A172 (cell line): ENCODE measurements at regions not wholly inside any gene's neighbourhood (a gene's known extent, or its start where the extent isn't known, plus 50 kb on each side); places are given as distances from the start of the nearest gene placed in this dataset.

ENCODE experiments used
- DNase-seq: peaks from one replicate; pipeline ENCODE4 v3.0.0-alpha.2; 2015; ENCODE audit warnings: low spot score

GRCh38 chr19:27753622-27754021, 1459.3 kb downstream of the UQCRFS1 start:
- no peak for DNase-seq

- no peak for DNase-seq
Observed at GRCh38 chr19:27752530-27753184, 1460.3 kb downstream of the UQCRFS1 start.

GRCh38 chr19:27751044-27751391, 1461.9 kb downstream of the UQCRFS1 start:
- DNase-seq: no peak

DNA sequence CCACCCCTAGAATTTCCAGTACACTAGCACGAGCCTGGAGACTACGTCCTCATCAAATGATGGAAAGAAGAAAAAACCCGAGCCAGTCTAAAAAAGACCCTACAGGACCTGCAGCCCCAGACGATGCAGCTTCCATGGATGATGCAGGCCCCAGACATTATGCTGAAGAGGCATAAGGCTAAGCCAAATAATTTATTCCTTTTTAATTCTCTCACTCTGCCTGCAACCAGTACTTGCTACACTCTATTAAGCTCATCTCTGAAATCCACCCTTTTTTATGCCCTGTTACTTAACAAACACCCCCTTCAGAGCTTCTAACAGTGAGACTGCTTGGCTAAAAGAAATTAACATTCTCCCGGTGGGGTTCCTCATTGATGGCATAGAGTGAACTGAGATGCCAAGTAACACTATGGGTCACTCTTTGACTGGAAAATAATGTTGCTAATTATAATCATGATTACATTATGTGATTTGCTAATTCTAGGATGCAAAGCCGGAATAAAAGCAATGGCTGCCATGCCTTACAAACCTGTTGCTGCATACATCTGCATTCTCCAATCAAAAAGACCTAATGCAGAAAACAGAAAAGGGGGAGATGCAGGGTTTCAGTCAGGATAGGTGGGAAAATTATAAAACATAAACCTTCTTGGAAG, 1462.4 kb downstream of the UQCRFS1 start:
- no peak for DNase-seq

DNA sequence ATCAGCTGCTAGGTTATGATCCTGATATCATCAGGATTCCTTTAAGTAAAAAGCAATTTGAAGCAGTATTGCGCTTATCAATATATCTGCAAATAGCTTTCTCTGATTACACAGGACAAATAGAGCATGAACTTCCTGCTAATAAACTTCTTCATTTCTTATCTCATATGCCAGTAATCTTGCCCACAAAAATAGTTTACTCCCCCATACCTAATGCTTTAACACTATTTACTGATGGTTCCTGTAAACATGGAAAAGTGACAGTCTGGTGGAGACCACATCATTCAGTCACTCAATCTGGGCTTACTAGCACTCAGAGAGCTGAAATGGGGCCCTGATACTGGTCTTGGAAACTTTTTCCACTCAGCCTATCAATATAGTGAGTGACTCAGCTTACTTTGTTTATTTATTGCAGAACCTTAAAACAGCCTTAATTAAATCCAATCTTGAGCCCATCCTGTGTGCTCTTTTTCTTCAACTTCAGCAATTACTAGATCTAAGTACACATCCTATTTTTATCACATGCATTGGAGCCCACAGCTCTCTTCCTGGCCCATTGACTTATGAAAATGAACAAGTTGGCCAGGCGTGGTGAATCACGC, 1464.3 kb downstream of the UQCRFS1 start:
- no peak for DNase-seq

- DNase-seq: no peak
Observed at GRCh38 chr19:27746691-27747380, 1466.1 kb downstream of the UQCRFS1 start.

GRCh38 chr19:27745978-27746542, 1466.9 kb downstream of the UQCRFS1 start:
- no peak for DNase-seq

DNA sequence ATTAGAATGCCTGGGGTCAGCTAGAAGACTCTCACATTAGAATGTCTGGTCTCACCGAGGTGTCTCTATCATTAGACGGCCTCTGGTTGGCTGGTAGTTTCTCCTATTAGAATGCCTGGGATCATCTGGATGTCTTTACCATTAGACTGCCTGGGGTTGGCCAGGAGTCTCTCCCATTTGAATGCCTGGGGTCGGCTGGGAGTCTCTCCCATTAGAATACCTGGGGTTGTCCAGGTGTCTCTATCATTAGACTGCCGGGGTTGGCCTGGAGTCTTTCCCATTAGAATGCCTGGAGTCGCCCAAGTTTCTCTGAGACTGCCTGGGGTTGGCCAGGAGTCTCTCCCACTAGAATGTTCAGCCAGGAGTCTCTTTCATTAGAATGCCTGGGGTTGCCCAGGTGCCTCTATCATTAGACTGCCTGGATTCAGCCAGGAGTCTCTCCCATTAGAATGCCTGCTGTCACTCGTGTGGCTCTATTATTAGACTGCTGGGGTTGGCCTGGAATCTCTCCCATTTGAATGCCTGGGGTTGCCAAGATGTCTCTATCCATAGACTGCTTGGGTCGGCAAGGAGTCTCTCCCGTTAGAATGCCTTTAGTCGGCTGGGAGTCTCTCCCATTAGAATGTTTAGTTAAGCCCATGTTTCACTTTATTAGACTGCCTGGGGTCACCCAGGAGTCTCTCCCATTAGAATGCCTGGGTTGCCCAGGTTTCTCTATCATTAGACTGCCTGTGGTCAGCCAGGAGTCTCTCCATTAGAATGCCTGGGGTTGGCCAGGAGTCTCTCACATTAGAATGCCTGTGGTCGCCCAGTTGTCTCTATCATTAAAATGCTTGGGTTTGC, 1467.8 kb downstream of the UQCRFS1 start:
- DNase-seq: no peak

DNA sequence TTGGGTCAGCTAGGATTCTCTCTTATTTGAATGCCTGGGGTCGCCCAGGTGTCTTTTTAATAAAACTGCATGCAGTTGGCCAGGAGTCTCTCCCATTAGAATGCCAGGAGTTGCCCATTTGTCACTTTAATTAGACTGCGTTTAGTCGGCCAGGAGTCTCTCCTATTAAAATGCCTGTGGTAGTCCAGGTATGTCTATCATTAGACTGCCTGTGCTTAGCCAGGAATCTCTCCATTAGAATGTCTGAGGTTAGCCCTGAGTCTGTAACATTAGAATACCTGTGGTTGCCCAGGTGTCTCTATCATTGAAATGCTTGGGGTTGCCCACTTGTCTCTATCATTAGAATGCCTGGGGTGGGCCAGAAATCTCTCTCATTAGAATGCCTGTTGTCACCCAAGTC, 1470.9 kb downstream of the UQCRFS1 start:
- DNase-seq: peak; percentile 49

GRCh38 chr19:27741236-27741635, 1471.7 kb downstream of the UQCRFS1 start:
- DNase-seq: no peak

DNA sequence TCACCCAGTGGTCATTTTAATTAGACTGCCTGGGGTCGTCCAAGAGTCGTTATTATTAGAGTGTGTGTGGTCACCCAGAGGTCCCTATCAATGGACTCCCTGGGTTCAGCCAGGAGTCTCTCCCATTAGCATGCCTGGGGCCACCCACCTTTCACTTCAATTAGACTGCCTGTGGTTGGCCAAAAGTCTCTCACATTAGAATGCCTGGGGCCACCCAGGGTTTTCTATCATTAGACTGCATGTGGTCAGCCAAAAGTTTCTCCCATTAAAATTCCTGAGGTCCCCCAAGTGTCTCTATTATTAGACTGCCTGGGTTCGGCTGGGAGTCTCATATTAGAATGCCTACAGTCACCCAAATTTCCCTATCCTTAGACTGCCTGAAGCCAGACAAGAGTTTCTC, 1472.6 kb downstream of the UQCRFS1 start:
- peak; percentile 18 for DNase-seq

DNA sequence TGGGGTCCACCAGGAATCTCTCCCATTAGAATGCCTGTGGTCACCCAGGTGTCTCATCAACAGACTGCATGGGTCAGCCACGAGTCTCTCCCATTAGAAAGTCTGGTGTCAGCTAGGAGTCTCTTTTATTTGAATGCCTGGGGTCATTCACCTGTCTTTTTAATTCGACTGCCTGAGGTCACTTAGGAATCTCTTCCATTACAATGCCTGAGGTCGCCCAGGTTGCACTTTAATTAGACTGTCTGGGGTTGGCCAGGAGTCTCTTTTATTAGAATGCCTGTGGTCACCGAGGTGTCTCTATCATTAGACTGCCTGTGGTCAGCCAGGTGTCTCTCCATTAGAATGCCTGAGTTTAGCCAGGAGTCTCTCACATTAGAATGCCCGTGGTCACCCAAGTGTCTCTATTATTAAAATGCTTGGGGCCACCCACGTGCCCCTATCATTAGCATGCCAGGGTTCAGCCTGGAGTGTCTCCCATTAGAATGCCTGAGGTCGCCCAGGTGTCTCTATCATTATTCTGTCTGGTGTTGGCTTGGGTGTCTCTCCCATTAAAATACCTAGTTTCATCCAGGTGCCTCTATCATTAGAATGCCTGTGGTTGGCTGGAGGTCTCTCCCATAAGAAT, 1474.3 kb downstream of the UQCRFS1 start:
- no peak for DNase-seq

- DNase-seq: no peak
Observed at GRCh38 chr19:27736225-27736624, 1476.7 kb downstream of the UQCRFS1 start.

DNA sequence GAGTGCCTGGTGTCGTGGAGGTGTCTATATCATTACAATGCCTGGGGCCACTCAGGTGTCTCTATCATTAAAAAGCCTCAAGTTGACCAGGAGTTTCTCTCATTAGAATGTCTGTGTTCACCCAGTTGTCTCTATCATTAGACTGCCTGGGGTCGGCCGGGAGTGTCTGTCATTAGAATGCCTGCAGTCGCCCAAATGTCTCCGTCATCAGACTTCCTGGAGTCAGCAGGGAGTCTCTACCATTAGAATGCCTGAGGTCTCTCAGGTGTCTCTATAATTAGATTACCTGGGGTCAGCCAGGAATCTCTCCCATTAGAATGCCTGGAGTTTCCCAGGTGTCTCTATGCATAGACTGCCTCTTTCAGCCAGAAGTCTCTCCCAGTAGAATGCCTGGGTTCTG, 1477.6 kb downstream of the UQCRFS1 start:
- DNase-seq: no peak

- DNase-seq: no peak
Observed at GRCh38 chr19:27734496-27735220, 1478.3 kb downstream of the UQCRFS1 start.

DNA sequence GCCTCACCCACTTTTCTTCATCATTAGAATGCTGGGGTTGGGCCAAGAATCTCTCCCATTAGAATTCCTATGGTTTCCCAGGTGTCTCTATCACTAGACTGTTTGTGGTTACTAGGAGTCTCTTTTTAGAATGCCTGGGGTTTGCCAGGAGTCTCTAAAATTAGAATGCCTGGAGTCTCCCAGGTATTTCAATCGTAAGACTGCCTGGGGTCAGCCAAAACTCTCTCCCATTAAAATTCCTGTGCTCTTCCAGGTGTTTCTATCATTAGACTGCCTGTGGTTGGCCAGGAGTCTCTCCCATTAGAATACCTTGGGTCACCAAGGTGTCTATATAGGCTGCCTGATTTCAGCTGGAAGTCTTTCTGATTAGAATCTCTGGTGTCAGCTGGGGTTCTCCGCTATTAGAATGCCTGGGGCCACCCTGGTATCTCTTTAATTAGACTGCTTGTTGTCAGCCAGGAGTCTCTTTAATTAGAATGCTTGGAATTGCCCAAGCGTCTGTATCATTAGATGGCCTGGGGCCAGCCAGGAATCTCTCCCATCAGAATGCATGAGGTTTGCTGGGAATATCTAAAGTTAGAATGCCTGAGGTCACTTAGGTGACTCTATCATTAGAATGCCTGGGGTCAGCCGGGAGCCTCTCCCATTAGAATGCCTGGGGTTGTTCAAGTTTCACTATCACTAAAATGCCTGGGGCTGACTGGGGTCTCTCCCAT, 1479.2 kb downstream of the UQCRFS1 start:
- DNase-seq: no peak

- no peak for DNase-seq
Observed at GRCh38 chr19:27729332-27729731, 1483.6 kb downstream of the UQCRFS1 start.

GRCh38 chr19:27722625-27723024, 1490.3 kb downstream of the UQCRFS1 start:
- no peak for DNase-seq

GRCh38 chr19:27720155-27720554, 1492.8 kb downstream of the UQCRFS1 start:
- DNase-seq: no peak

- DNase-seq: no peak
Observed at GRCh38 chr19:27719034-27719433, 1493.9 kb downstream of the UQCRFS1 start.
